HEK293 (cell line): ENCODE measurements at regions not wholly inside any gene's neighbourhood (a gene's known extent, or its start where the extent isn't known, plus 50 kb on each side); places are given as distances from the start of the nearest gene placed in this dataset.

ENCODE experiments used
- PBX3 ChIP-seq: sonication (generic); formaldehyde crosslinking; IDR thresholded peaks from 2 replicates; pipeline ENCODE4 v1.8.1; 2022; ENCODE audit warnings: mild to moderate bottlenecking, moderate library complexity, missing genetic modification reagents
- REPIN1 ChIP-seq: fragments of 450-650 bp; formaldehyde crosslinking; IDR thresholded peaks from 2 replicates; pipeline ENCODE4 v1.5.1; 2017; ENCODE audit warnings: missing biosample characterization, missing genetic modification characterization, low read depth
- YY1 ChIP-seq: fragments of 450-650 bp; formaldehyde crosslinking; IDR thresholded peaks from 2 replicates; pipeline ENCODE4 v1.5.1; 2018; ENCODE audit warnings: missing biosample characterization, missing genetic modification characterization
- ZFHX2 ChIP-seq: fragments of 450-650 bp; formaldehyde crosslinking; conservative IDR thresholded peaks from 2 replicates; pipeline ENCODE4 v1.5.1; 2016; ENCODE audit warnings: missing biosample characterization, missing genetic modification characterization
- ZNF133 ChIP-seq: fragments of 450-650 bp; formaldehyde crosslinking; IDR thresholded peaks from 2 replicates; pipeline ENCODE4 v1.5.1; 2016; ENCODE audit warnings: missing biosample characterization, missing genetic modification characterization
- ZNF2 ChIP-seq: fragments of 450-650 bp; formaldehyde crosslinking; IDR thresholded peaks from 2 replicates; pipeline ENCODE4 v1.5.1; 2016; ENCODE audit warnings: missing biosample characterization, missing genetic modification characterization
- ZNF398 ChIP-seq: fragments of 450-650 bp; formaldehyde crosslinking; IDR thresholded peaks from 2 replicates; pipeline ENCODE4 v1.5.1; 2017; ENCODE audit warnings: missing biosample characterization, missing genetic modification characterization
- TF ChIP-seq, protein P1 (sequence below): fragments of 450-650 bp; formaldehyde crosslinking; IDR thresholded peaks from 2 replicates; pipeline ENCODE4 v1.5.1; 2016; ENCODE audit warnings: missing biosample characterization, missing genetic modification characterization
- TF ChIP-seq, protein P2 (sequence below): fragments of 450-650 bp; formaldehyde crosslinking; IDR thresholded peaks from 2 replicates; pipeline ENCODE4 v1.5.1; 2017; ENCODE audit warnings: missing biosample characterization, missing genetic modification characterization
- TF ChIP-seq, protein P3 (sequence below): fragments of 450-650 bp; formaldehyde crosslinking; IDR thresholded peaks from 2 replicates; pipeline ENCODE4 v1.5.1; 2016; ENCODE audit warnings: missing biosample characterization, missing genetic modification characterization

- TF ChIP-seq ZNF398 (tag by site-specific recombination) (no peak), YY1 (tag by site-specific recombination) (no peak), ZNF2 (tag by site-specific recombination) (no peak), REPIN1 (no peak), PBX3 (no peak), ZNF133 (tag by site-specific recombination) (no peak), ZFHX2 (tag by site-specific recombination) (no peak)
- TF ChIP-seq, protein P1, sequence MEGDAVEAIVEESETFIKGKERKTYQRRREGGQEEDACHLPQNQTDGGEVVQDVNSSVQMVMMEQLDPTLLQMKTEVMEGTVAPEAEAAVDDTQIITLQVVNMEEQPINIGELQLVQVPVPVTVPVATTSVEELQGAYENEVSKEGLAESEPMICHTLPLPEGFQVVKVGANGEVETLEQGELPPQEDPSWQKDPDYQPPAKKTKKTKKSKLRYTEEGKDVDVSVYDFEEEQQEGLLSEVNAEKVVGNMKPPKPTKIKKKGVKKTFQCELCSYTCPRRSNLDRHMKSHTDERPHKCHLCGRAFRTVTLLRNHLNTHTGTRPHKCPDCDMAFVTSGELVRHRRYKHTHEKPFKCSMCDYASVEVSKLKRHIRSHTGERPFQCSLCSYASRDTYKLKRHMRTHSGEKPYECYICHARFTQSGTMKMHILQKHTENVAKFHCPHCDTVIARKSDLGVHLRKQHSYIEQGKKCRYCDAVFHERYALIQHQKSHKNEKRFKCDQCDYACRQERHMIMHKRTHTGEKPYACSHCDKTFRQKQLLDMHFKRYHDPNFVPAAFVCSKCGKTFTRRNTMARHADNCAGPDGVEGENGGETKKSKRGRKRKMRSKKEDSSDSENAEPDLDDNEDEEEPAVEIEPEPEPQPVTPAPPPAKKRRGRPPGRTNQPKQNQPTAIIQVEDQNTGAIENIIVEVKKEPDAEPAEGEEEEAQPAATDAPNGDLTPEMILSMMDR (tag by site-specific recombination): no peak
- TF ChIP-seq, protein P2, sequence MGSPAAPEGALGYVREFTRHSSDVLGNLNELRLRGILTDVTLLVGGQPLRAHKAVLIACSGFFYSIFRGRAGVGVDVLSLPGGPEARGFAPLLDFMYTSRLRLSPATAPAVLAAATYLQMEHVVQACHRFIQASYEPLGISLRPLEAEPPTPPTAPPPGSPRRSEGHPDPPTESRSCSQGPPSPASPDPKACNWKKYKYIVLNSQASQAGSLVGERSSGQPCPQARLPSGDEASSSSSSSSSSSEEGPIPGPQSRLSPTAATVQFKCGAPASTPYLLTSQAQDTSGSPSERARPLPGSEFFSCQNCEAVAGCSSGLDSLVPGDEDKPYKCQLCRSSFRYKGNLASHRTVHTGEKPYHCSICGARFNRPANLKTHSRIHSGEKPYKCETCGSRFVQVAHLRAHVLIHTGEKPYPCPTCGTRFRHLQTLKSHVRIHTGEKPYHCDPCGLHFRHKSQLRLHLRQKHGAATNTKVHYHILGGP: no peak
- TF ChIP-seq, protein P3, sequence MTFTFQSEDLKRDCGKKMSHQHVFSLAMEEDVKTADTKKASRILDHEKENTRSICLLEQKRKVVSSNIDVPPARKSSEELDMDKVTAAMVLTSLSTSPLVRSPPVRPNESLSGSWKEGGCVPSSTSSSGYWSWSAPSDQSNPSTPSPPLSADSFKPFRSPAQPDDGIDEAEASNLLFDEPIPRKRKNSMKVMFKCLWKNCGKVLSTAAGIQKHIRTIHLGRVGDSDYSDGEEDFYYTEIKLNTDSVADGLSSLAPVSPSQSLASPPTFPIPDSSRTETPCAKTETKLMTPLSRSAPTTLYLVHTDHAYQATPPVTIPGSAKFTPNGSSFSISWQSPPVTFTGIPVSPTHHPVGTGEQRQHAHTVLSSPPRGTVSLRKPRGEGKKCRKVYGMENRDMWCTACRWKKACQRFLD (tag by site-specific recombination): no peak
Measured at GRCh38 chr11:112810951-112811350, 150.3 kb upstream of the NCAM1 start.
